ENCODE measurements at regions not wholly inside any gene's neighbourhood (a gene's known extent, or its start where the extent isn't known, plus 50 kb on each side); places are given as distances from the start of the nearest gene placed in this dataset.

DNA sequence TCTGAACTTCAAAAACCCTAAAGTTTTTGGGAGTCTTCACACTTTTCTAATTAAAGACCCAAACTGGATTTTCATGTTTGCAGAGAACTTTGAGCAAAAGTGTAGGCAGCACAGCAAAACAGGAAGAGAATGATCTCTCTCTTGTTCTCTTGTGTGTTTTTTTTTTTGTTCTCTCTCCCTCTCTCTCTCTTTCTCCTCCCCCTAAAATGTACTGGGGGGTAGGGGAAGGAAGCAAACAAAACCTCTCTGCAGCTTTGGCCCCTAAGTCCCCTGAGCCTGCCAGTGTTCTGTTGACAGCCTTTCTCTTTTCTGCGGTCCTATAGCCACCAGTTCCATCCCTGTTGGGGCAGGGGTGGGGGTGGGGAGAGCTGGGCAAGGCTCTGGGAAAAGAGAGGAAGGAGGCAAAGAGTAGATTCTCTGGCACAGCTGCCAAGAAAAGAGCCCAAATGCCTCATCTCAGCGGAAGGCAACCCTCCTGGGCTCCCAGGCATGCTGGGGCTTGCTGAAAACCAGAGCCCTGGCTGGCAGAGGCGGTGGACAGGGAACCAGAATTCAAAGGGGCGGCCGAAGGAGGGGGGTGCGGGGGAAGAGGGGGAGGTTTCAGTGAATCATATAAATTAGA is 295.3 kb downstream of the SOX9 start:
- Histone ChIP-seq H3K4me3 (ENCODE audit: low read depth, low read length) (no peak overlapping the region), H3K27ac (ENCODE audit: low read depth, low read length) (no peak overlapping the region), H3K9me3 (ENCODE audit: control insufficient read depth, insufficient read depth, low read length) (peaks cover 16% of the 10 kb centered on the region), H3K27me3 (ENCODE audit: control insufficient read depth, insufficient read depth, low read length) (no peaks in the 10 kb centered on the region)
- no peak for DNase-seq (ENCODE audit: low read depth, low spot score)
- CTCF ChIA-PET, result no interaction called here
- POLR2A ChIA-PET, result no interaction called here
- TF ChIP-seq, protein P1, sequence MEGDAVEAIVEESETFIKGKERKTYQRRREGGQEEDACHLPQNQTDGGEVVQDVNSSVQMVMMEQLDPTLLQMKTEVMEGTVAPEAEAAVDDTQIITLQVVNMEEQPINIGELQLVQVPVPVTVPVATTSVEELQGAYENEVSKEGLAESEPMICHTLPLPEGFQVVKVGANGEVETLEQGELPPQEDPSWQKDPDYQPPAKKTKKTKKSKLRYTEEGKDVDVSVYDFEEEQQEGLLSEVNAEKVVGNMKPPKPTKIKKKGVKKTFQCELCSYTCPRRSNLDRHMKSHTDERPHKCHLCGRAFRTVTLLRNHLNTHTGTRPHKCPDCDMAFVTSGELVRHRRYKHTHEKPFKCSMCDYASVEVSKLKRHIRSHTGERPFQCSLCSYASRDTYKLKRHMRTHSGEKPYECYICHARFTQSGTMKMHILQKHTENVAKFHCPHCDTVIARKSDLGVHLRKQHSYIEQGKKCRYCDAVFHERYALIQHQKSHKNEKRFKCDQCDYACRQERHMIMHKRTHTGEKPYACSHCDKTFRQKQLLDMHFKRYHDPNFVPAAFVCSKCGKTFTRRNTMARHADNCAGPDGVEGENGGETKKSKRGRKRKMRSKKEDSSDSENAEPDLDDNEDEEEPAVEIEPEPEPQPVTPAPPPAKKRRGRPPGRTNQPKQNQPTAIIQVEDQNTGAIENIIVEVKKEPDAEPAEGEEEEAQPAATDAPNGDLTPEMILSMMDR (IDR thresholded peaks at IDR 0.05; ENCODE audit: low read depth, low read length), result no peak

DNA sequence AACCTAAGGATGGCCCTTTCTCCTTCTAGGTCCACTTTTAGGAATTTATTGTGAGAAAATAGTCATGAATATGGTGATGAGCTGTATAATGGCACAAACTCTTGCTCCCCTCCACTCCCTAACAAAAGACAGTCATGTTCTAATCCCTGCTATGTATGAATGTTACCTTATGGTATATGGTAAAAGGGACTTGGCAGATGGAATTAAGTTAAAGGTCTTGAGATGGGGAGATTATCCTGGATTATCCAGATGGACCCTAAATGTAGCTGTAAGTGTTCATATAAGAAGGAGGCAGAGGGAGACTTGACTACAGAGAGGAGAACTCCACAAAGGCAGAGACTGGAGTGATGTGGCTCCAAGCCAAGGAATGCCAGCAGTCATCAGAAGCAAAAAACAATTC is 296.1 kb downstream of the SOX9 start:
- H3K27ac ChIP-seq (ENCODE audit: low read depth, low read length), result no peak overlapping the region
- POLR2A ChIA-PET, result no interaction called here
- no peaks in the 10 kb centered on the region for H3K27me3 ChIP-seq (ENCODE audit: control insufficient read depth, insufficient read depth, low read length)
- CTCF ChIA-PET, result interaction anchor here (0.6 kb wide), 2 partner anchors 15 to 140 kb away, joined by 3 to 4 read pairs; no protein-coding TSS in a partner anchor
- TF ChIP-seq, protein P1 (IDR thresholded peaks at IDR 0.05; ENCODE audit: low read depth, low read length), result no peak
- no peak overlapping the region for H3K4me3 ChIP-seq (ENCODE audit: low read depth, low read length)
- peaks cover 16% of the 10 kb centered on the region for H3K9me3 ChIP-seq (ENCODE audit: control insufficient read depth, insufficient read depth, low read length)
- no peak for DNase-seq (ENCODE audit: low read depth, low spot score)

DNA sequence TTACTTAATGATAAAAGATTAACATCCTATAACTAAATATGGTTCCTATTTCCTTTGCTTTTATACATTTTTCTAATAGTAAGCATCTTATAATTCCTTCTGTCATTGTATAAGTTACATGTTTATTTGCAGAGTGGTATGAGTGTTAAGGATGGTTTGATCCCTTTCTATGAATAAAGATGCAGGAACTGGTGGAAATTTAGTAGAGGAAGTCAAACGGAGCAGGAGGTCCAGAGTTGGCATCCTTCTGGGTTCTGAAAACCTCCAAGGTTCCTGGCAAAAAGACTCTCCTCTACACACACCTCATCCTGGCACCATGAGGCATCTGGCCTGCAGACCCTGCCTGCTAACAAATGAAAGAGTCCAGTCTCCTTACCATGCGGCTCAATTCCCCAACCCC is 296.8 kb downstream of the SOX9 start:
- ChIA-PET POLR2A (no interaction called here), CTCF (no interaction called here)
- TF ChIP-seq, protein P1 (IDR thresholded peaks at IDR 0.05; ENCODE audit: low read depth, low read length), result no peak
- H3K9me3 ChIP-seq (ENCODE audit: control insufficient read depth, insufficient read depth, low read length), result peaks cover 16% of the 10 kb centered on the region
- no peaks in the 10 kb centered on the region for H3K27me3 ChIP-seq (ENCODE audit: control insufficient read depth, insufficient read depth, low read length)
- no peak overlapping the region for H3K4me3 ChIP-seq (ENCODE audit: low read depth, low read length)
- no peak overlapping the region for H3K27ac ChIP-seq (ENCODE audit: low read depth, low read length)
- DNase-seq (ENCODE audit: low read depth, low spot score), result no peak

DNA sequence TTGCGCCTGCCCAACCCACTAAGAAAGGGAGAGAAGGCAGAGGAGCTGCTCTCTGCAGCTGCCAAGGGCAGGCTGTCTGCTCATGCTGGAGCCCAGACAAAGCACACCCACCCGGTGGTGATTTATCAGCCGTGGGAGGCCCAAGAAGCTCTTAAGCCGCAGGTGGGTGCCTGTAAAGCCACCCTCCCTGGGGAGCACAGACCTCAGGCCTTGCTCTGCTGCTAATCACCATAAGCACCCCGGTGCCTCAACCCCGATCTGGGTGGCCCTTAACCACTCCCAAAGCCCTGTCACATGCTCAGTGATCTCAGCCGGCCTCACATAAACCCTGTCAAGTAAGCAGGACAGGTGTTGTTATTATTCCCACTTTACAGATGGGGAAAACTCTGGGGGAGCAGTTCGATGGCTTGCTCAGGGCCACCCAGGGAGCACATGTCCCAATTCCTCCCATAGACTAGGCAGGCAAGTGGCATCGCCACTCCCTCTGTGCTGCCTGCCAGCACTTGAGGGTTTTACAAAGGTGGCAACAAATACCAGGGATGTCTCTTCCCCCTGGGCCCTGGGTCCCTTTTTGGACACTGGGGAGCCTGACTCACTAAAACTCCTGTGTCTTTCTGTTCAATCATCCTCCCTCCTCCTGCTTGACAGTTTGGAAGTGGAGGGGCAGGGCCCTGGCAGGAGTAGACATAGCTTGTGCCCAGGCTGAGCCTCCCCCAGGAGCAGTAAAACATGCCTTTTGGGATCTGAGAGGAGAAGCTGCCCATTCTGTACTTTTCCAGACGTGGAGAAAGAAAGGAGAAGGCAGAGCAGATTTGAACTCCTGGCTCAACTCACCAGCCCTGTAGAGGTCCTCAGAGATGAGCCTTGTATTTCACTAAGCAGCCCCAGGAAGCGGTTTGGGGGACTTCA is 299.3 kb downstream of the SOX9 start:
- ChIA-PET POLR2A (no interaction called here), CTCF (no interaction called here)
- no peak overlapping the region for H3K4me3 ChIP-seq (ENCODE audit: low read depth, low read length)
- TF ChIP-seq, protein P1 (IDR thresholded peaks at IDR 0.05; ENCODE audit: low read depth, low read length), result no peak
- H3K27me3 ChIP-seq (ENCODE audit: control insufficient read depth, insufficient read depth, low read length), result no peaks in the 10 kb centered on the region
- H3K27ac ChIP-seq (ENCODE audit: low read depth, low read length), result no peak overlapping the region
- DNase-seq (ENCODE audit: low read depth, low spot score), result no peak
- peaks cover 16% of the 10 kb centered on the region for H3K9me3 ChIP-seq (ENCODE audit: control insufficient read depth, insufficient read depth, low read length)

DNA sequence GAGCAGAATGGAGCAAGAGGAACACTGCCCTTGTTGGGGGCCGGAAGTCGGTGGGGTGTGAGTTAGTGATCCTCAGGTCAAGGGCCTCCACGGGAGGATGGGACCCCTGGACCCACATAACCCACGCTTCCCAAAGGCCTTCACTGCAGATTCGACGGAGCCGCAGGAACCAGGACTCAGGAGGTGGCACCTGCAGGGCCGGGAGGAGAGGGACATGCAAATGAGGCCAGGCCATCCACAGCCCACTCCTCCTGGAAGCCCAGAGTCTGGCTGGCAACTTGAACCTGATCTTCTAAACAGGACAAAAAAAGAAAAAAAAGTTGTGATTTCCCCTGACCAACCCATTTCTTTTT is 299.9 kb downstream of the SOX9 start:
- no peak overlapping the region for H3K4me3 ChIP-seq (ENCODE audit: low read depth, low read length)
- peak overlapping the region; percentile 31 for H3K27ac ChIP-seq (ENCODE audit: low read depth, low read length)
- ChIA-PET CTCF (no interaction called here), POLR2A (no interaction called here)
- peaks cover 10% of the 10 kb centered on the region for H3K9me3 ChIP-seq (ENCODE audit: control insufficient read depth, insufficient read depth, low read length)
- H3K27me3 ChIP-seq (ENCODE audit: control insufficient read depth, insufficient read depth, low read length), result no peaks in the 10 kb centered on the region
- DNase-seq (ENCODE audit: low read depth, low spot score), result no peak
- TF ChIP-seq, protein P1 (IDR thresholded peaks at IDR 0.05; ENCODE audit: low read depth, low read length), result no peak
